ENCODE measurements at regions not wholly inside any gene's neighbourhood (a gene's known extent, or its start where the extent isn't known, plus 50 kb on each side); places are given as distances from the start of the nearest gene placed in this dataset.

GRCh38 chr3:102672305-102672704, 237.5 kb downstream of the ZPLD1 start:
- H3K79me2 ChIP-seq (ENCODE audit: control insufficient read depth in 1 of 2, insufficient read depth in 2 of 2, low read length in 2 of 2), result no peaks in the 10 kb centered on the region
- no peak overlapping the region for H4K8ac ChIP-seq (ENCODE audit: extremely low read depth, insufficient read depth, low read length)
- H3K36me3 ChIP-seq (ENCODE audit: control insufficient read depth in 2 of 4, insufficient read depth in 4 of 4, low read length in 3 of 4), result no peaks in the 10 kb centered on the region
- CTCF ChIA-PET (ENCODE audit: partially characterized antibody), result interaction anchor here (0.9 to 5.8 kb wide), 17 partner anchors 12 to 622 kb away, joined by 3 to 78 read pairs (median 5); no protein-coding TSS in a partner anchor
- no peak overlapping the region for H3K14ac ChIP-seq (ENCODE audit: insufficient read length)
- H3K23ac ChIP-seq (ENCODE audit: insufficient read length), result no peak overlapping the region
- H3K4me1 ChIP-seq (replicated peaks in 1 of 4; ENCODE audit: control insufficient read depth in 3 of 4, insufficient read depth in 4 of 4, low read length in 3 of 4), result peaks cover 0 to 4% (median 2%) of the 10 kb centered on the region in 4 experiments; a peak in 4 of 7 replicates
- H3K4me3 ChIP-seq (ENCODE audit: extremely low read depth in 1 of 4, insufficient read depth in 2 of 4, low read depth in 3 of 4, low read length in 4 of 4), result no peak overlapping the region
- no peak overlapping the region for H2AFZ ChIP-seq (ENCODE audit: low read length)
- DNase-seq (ENCODE audit: low read depth in 1 of 2, low spot score in 2 of 2), result no peak
- H2BK5ac ChIP-seq (ENCODE audit: low read depth, low read length), result no peak overlapping the region
- no peak overlapping the region for H3K27ac ChIP-seq (ENCODE audit: low read depth, low read length)
- no peak overlapping the region for H2BK120ac ChIP-seq (replicated peaks; ENCODE audit: low read depth, low read length)
- no peak overlapping the region for H2BK15ac ChIP-seq (ENCODE audit: low read length)
- H3K79me1 ChIP-seq (ENCODE audit: low read depth, low read length), result no peaks in the 10 kb centered on the region
- FAIRE-seq, result no peak
- POLR2A ChIA-PET (ENCODE audit: partially characterized antibody), result no interaction called here
- H3K4me2 ChIP-seq (ENCODE audit: insufficient read depth in 1 of 2, low read depth in 2 of 2, low read length in 2 of 2), result no peak overlapping the region
- H2AK5ac ChIP-seq (ENCODE audit: low read depth, low read length), result no peak overlapping the region
- no peaks in the 10 kb centered on the region for H4K20me1 ChIP-seq (replicated peaks in 1 of 2; ENCODE audit: control insufficient read depth in 1 of 2, insufficient read depth in 2 of 2, low read length in 2 of 2)
- no peak overlapping the region for H3K18ac ChIP-seq (ENCODE audit: extremely low read depth, low read length)
- H3K27me3 ChIP-seq (replicated peaks in 1 of 4; ENCODE audit: control insufficient read depth in 3 of 4, extremely low read depth in 1 of 4, insufficient read depth in 3 of 4, low read length in 3 of 4), result no peaks in the 10 kb centered on the region
- no peak overlapping the region for H3K9ac ChIP-seq (replicated peaks in 1 of 4; ENCODE audit: extremely low read depth in 1 of 4, low read depth in 3 of 4, low read length in 3 of 4)
- H2BK20ac ChIP-seq (ENCODE audit: low read length), result no peak overlapping the region
- no peak overlapping the region for H4K5ac ChIP-seq (ENCODE audit: insufficient read length, low read depth, low read length)
- no peak overlapping the region for H2BK12ac ChIP-seq (ENCODE audit: low read depth, low read length)
- H3K4ac ChIP-seq (replicated peaks; ENCODE audit: insufficient read length, low read depth, low read length), result no peak overlapping the region
- H3K23me2 ChIP-seq (ENCODE audit: low read depth, low read length), result no peaks in the 10 kb centered on the region
- no peak overlapping the region for H3K56ac ChIP-seq (replicated peaks; ENCODE audit: insufficient read length, low read depth, low read length)
- H3K9me3 ChIP-seq (ENCODE audit: insufficient read depth in 2 of 2, low read depth in 1 of 2, low read length in 1 of 2), result no peaks in the 10 kb centered on the region
- no peak overlapping the region for H4K91ac ChIP-seq (replicated peaks; ENCODE audit: insufficient read length, low read length)
- WGBS, 2 experiments (ENCODE audit: extremely low coverage in 1 of 2, insufficient coverage in 1 of 2, insufficient read length in 1 of 2, insufficient replicate concordance in 2 of 2, low coverage in 1 of 2, low lambda C conversion rate in 2 of 2, missing lambda C conversion rate in 1 of 2), result 90% methylated on average over 1 of the region's 1 CpG; no CpG with 5 or more reads in 1 of the 2 experiments
- no peak for TF ChIP-seq GTF2F1 (IDR thresholded peaks at IDR 0.05; ENCODE audit: borderline replicate concordance, low read depth, low read length)
- TF ChIP-seq SIRT6 (IDR thresholded peaks at IDR 0.05; ENCODE audit: low read length), result no peak
